Body of pancreas (tissue), 4 donors: ENCODE measurements at regions not wholly inside any gene's neighbourhood (a gene's known extent, or its start where the extent isn't known, plus 50 kb on each side); places are given as distances from the start of the nearest gene placed in this dataset.

ENCODE experiments used
- CTCF ChIP-seq, 7 experiments: fragments of 450-650 bp in 4 of 7; fragments of 200-600 bp in 3 of 7; sonication (generic) in 3 of 7; IDR thresholded peaks; one replicate each; pipeline ENCODE4 v1.5.1; 2016 to 2019; ENCODE audit warnings: antibody characterized with exemption in 7 of 7
- POLR2A ChIP-seq, 3 donors: fragments of 450-650 bp; IDR thresholded peaks; one replicate each; pipeline ENCODE4 v1.6.1; 2016; ENCODE audit warnings: antibody characterized with exemption in 3 of 3, mild to moderate bottlenecking in 2 of 3

- no peak for TF ChIP-seq CTCF (IDR thresholded peaks at IDR 0.05)
- TF ChIP-seq POLR2A (IDR thresholded peaks at IDR 0.05), result no peak
These were observed 74.6 kb upstream of the L3MBTL3 start for GRCh38 chr6:129943637-129944271.
